WTC11 (cell line): ENCODE measurements at regions not wholly inside any gene's neighbourhood (a gene's known extent, or its start where the extent isn't known, plus 50 kb on each side); places are given as distances from the start of the nearest gene placed in this dataset.

Experiments
- ATAC-seq: fragments of 200-7000 bp; cut with Tn5 transposase; 2 replicates; pipeline ENCODE4 v1.10.0; 2021; ENCODE audit warnings: mild to moderate bottlenecking, moderate library complexity
- CTCF ChIA-PET: fragments of 300-600 bp; sonication (Branson Sonifier 250); formaldehyde crosslinking; loops from one replicate; lab custom pipeline; 2021; ENCODE audit warnings: antibody characterized with exemption; lab: Charles Lee
- POLR2A ChIA-PET: fragments of 350-600 bp; sonication (Branson Sonifier 250); formaldehyde crosslinking; loops from one replicate; lab custom pipeline; 2021; ENCODE audit warnings: antibody characterized with exemption; lab: Charles Lee
- DNase-seq: peaks from one replicate; pipeline ENCODE4 v3.0.0; 2021; ENCODE audit warnings: low spot score
- H3K27ac Mint-ChIP-seq: 2 replicates; pipeline ENCODE4 v1.8.0; 2021; ENCODE audit warnings: mixed read lengths
- H3K27me3 Mint-ChIP-seq: 2 replicates; pipeline ENCODE4 v1.8.0; 2021; ENCODE audit warnings: low read depth, mild to moderate bottlenecking, moderate library complexity, mixed read lengths
- H3K36me3 Mint-ChIP-seq: 2 replicates; pipeline ENCODE4 v1.8.0; 2021; ENCODE audit warnings: mixed read lengths
- H3K4me1 Mint-ChIP-seq: 2 replicates; pipeline ENCODE4 v1.8.0; 2022; ENCODE audit warnings: mixed read lengths
- H3K4me3 Mint-ChIP-seq: 2 replicates; pipeline ENCODE4 v1.8.0; 2021; ENCODE audit warnings: mild to moderate bottlenecking, moderate library complexity, mixed read lengths
- H3K9me3 Mint-ChIP-seq: 2 replicates; pipeline ENCODE4 v1.8.0; 2021; ENCODE audit warnings: mixed read lengths
- ATF3 ChIP-seq: sonication (generic); formaldehyde crosslinking; conservative IDR thresholded peaks from 2 replicates; pipeline ENCODE4 v1.8.1; 2022; ENCODE audit warnings: mild to moderate bottlenecking, missing genetic modification reagents
- CDX4 ChIP-seq: fragments of 250-450 bp; sonication (Bioruptor Pico); IDR thresholded peaks from 2 replicates; pipeline ENCODE4 v1.9.0; 2021; ENCODE audit warnings: moderate library complexity, mild to moderate bottlenecking, inconsistent platforms, borderline replicate concordance
- CREB1 ChIP-seq: sonication (generic); formaldehyde crosslinking; IDR thresholded peaks from 2 replicates; pipeline ENCODE4 v1.8.0; 2023; ENCODE audit warnings: mild to moderate bottlenecking, missing genetic modification reagents
- CREM ChIP-seq: sonication (generic); formaldehyde crosslinking; IDR thresholded peaks from 2 replicates; pipeline ENCODE4 v1.8.1; 2022; ENCODE audit warnings: mild to moderate bottlenecking, missing genetic modification reagents, moderate library complexity
- ELF4 ChIP-seq: sonication (generic); formaldehyde crosslinking; IDR thresholded peaks from 2 replicates; pipeline ENCODE4 v1.8.1; 2022; ENCODE audit warnings: low read depth, mild to moderate bottlenecking, moderate library complexity, missing genetic modification reagents
- EMX1 ChIP-seq: fragments of 250-450 bp; sonication (Bioruptor Pico); IDR thresholded peaks from 2 replicates; pipeline ENCODE4 v1.8.0; 2021; ENCODE audit warnings: mild to moderate bottlenecking
- FOXP1 ChIP-seq: sonication (generic); formaldehyde crosslinking; IDR thresholded peaks from 2 replicates; pipeline ENCODE4 v1.8.0; 2022; ENCODE audit warnings: missing genetic modification reagents, mild to moderate bottlenecking, moderate library complexity, borderline replicate concordance
- HMGA2 ChIP-seq: fragments of 250-450 bp; sonication (Bioruptor Pico); IDR thresholded peaks from 2 replicates; pipeline ENCODE4 v1.4.0; 2021; ENCODE audit warnings: mild to moderate bottlenecking, moderate library complexity
- HMGXB4 ChIP-seq: sonication (generic); formaldehyde crosslinking; IDR thresholded peaks from 2 replicates; pipeline ENCODE4 v1.8.1; 2023; ENCODE audit warnings: mild to moderate bottlenecking, moderate library complexity, missing genetic modification reagents
- IRF2 ChIP-seq: sonication (generic); formaldehyde crosslinking; IDR thresholded peaks from 2 replicates; pipeline ENCODE4 v1.8.0; 2022; ENCODE audit warnings: low read depth, missing genetic modification reagents, borderline replicate concordance
- MXD4 ChIP-seq: fragments of 250-450 bp; sonication (Bioruptor Pico); IDR thresholded peaks from 2 replicates; pipeline ENCODE4 v1.8.0; 2021; ENCODE audit warnings: mild to moderate bottlenecking, moderate library complexity, borderline replicate concordance
- NR1H2 ChIP-seq: sonication (generic); formaldehyde crosslinking; IDR thresholded peaks from 2 replicates; pipeline ENCODE4 v1.9.0; 2021; ENCODE audit warnings: mild to moderate bottlenecking, moderate library complexity, missing genetic modification reagents
- ZNF121 ChIP-seq: sonication (generic); formaldehyde crosslinking; IDR thresholded peaks from 2 replicates; pipeline ENCODE4 v1.8.0; 2023; ENCODE audit warnings: missing genetic modification reagents
- ZNF219 ChIP-seq: sonication (generic); formaldehyde crosslinking; IDR thresholded peaks from 2 replicates; pipeline ENCODE4 v1.8.0; 2023; ENCODE audit warnings: missing genetic modification reagents, mild to moderate bottlenecking, borderline replicate concordance
- ZNF423 ChIP-seq: fragments of 250-450 bp; sonication (Bioruptor Pico); IDR thresholded peaks from 2 replicates; pipeline ENCODE4 v2.1.2; 2022; ENCODE audit warnings: mild to moderate bottlenecking, moderate library complexity
- TF ChIP-seq, protein P1 (sequence below): fragments of 250-450 bp; sonication (Bioruptor Pico); IDR thresholded peaks from 2 replicates; pipeline ENCODE4 v2.1.2; 2022; ENCODE audit warnings: mild to moderate bottlenecking, moderate library complexity
- TF ChIP-seq, protein P2 (sequence below): sonication (generic); formaldehyde crosslinking; IDR thresholded peaks from 2 replicates; pipeline ENCODE4 v1.8.1; 2023; ENCODE audit warnings: mild to moderate bottlenecking, missing genetic modification reagents, moderate library complexity
- TF ChIP-seq, protein P3 (sequence below): sonication (generic); formaldehyde crosslinking; IDR thresholded peaks from 2 replicates; pipeline ENCODE4 v1.8.0; 2022; ENCODE audit warnings: missing genetic modification reagents

GRCh38 chr6:113171882-113172281 is 685.3 kb upstream of the MARCKS start:
- peaks cover 5% of the 10 kb centered on the region for H3K36me3 Mint-ChIP-seq
- no peaks in the 10 kb centered on the region for H3K4me1 Mint-ChIP-seq
- CTCF ChIA-PET: interaction anchor here (0.6 to 1.6 kb wide), 2 partner anchors 10 to 708 kb away, joined by 3 read pairs; no protein-coding TSS in a partner anchor
- H3K27me3 Mint-ChIP-seq: no peaks in the 10 kb centered on the region
- TF ChIP-seq CREB1 (CRISPR knock-in tag) (no peak), CDX4 (CRISPR knock-in tag) (no peak), ZNF423 (CRISPR knock-in tag) (no peak), NR1H2 (no peak), EMX1 (CRISPR knock-in tag) (no peak), CREM (CRISPR knock-in tag) (no peak), IRF2 (CRISPR knock-in tag) (no peak), ZNF121 (CRISPR knock-in tag) (no peak), ZNF219 (no peak)
- TF ChIP-seq, protein P1, sequence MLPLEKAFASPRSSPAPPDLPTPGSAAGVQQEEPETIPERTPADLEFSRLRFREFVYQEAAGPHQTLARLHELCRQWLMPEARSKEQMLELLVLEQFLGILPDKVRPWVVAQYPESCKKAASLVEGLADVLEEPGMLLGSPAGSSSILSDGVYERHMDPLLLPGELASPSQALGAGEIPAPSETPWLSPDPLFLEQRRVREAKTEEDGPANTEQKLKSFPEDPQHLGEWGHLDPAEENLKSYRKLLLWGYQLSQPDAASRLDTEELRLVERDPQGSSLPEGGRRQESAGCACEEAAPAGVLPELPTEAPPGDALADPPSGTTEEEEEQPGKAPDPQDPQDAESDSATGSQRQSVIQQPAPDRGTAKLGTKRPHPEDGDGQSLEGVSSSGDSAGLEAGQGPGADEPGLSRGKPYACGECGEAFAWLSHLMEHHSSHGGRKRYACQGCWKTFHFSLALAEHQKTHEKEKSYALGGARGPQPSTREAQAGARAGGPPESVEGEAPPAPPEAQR: no peak
- peaks cover 6% of the 10 kb centered on the region for H3K9me3 Mint-ChIP-seq
- no peak overlapping the region for H3K4me3 Mint-ChIP-seq
- H3K27ac Mint-ChIP-seq: no peak overlapping the region
- POLR2A ChIA-PET: no interaction called here
- ATAC-seq: no peak
- no peak for DNase-seq

- Mint-ChIP-seq H3K4me3 (no peak overlapping the region), H3K36me3 (peaks cover 5% of the 10 kb centered on the region), H3K9me3 (peaks cover 6% of the 10 kb centered on the region), H3K4me1 (no peaks in the 10 kb centered on the region), H3K27ac (no peak overlapping the region), H3K27me3 (no peaks in the 10 kb centered on the region)
- ChIA-PET POLR2A (no interaction called here), CTCF (interaction anchor here (0.6 to 1.6 kb wide), 2 partner anchors 9 to 707 kb away, joined by 3 read pairs; no protein-coding TSS in a partner anchor)
- TF ChIP-seq HMGXB4 (CRISPR knock-in tag) (no peak), FOXP1 (no peak), ZNF423 (CRISPR knock-in tag) (no peak), ATF3 (no peak), MXD4 (CRISPR knock-in tag) (no peak), ELF4 (CRISPR knock-in tag) (no peak), HMGA2 (CRISPR knock-in tag) (no peak)
- TF ChIP-seq, protein P2, sequence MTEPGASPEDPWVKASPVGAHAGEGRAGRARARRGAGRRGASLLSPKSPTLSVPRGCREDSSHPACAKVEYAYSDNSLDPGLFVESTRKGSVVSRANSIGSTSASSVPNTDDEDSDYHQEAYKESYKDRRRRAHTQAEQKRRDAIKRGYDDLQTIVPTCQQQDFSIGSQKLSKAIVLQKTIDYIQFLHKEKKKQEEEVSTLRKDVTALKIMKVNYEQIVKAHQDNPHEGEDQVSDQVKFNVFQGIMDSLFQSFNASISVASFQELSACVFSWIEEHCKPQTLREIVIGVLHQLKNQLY (CRISPR knock-in tag): no peak
- TF ChIP-seq, protein P3, sequence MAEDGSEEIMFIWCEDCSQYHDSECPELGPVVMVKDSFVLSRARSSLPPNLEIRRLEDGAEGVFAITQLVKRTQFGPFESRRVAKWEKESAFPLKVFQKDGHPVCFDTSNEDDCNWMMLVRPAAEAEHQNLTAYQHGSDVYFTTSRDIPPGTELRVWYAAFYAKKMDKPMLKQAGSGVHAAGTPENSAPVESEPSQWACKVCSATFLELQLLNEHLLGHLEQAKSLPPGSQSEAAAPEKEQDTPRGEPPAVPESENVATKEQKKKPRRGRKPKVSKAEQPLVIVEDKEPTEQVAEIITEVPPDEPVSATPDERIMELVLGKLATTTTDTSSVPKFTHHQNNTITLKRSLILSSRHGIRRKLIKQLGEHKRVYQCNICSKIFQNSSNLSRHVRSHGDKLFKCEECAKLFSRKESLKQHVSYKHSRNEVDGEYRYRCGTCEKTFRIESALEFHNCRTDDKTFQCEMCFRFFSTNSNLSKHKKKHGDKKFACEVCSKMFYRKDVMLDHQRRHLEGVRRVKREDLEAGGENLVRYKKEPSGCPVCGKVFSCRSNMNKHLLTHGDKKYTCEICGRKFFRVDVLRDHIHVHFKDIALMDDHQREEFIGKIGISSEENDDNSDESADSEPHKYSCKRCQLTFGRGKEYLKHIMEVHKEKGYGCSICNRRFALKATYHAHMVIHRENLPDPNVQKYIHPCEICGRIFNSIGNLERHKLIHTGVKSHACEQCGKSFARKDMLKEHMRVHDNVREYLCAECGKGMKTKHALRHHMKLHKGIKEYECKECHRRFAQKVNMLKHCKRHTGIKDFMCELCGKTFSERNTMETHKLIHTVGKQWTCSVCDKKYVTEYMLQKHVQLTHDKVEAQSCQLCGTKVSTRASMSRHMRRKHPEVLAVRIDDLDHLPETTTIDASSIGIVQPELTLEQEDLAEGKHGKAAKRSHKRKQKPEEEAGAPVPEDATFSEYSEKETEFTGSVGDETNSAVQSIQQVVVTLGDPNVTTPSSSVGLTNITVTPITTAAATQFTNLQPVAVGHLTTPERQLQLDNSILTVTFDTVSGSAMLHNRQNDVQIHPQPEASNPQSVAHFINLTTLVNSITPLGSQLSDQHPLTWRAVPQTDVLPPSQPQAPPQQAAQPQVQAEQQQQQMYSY (CRISPR knock-in tag): no peak
- DNase-seq (no peak), ATAC-seq (no peak)
Observed at GRCh38 chr6:113172531-113172966, 684.6 kb upstream of the MARCKS start.
